RWPE2 (cell line): ENCODE measurements at regions not wholly inside any gene's neighbourhood (a gene's known extent, or its start where the extent isn't known, plus 50 kb on each side); places are given as distances from the start of the nearest gene placed in this dataset.

Experiments
- ATAC-seq: fragments of 200-7000 bp; cut with Tn5 transposase; 3 replicates; pipeline ENCODE4 v1.9.1; 2021; ENCODE audit warnings: low read depth
- DNase-seq: peaks from one replicate; pipeline ENCODE4 v3.0.0-alpha.2; 2020; ENCODE audit warnings: low spot score
- H3K27ac ChIP-seq: fragments of 450-650 bp; 2 replicates; pipeline ENCODE4 v1.5.1; 2017; ENCODE audit warnings: mild to moderate bottlenecking; ENCODE audit not compliant: poor library complexity, severe bottlenecking
- H3K27me3 ChIP-seq: fragments of 250-450 bp; sonication (Bioruptor Pico); 2 replicates; pipeline ENCODE4 v1.5.1; 2021; ENCODE audit warnings: mild to moderate bottlenecking, moderate library complexity; ENCODE audit not compliant: insufficient read depth, poor library complexity, severe bottlenecking
- H3K36me3 ChIP-seq: fragments of 250-450 bp; sonication (Bioruptor Pico); 2 replicates; pipeline ENCODE4 v1.5.1; 2020; ENCODE audit warnings: low read depth, mild to moderate bottlenecking, moderate library complexity
- H3K4me1 ChIP-seq: fragments of 250-450 bp; sonication (Bioruptor Pico); 2 replicates; pipeline ENCODE4 v1.5.1; 2021; ENCODE audit warnings: mild to moderate bottlenecking, moderate library complexity; ENCODE audit not compliant: insufficient read depth, poor library complexity, severe bottlenecking
- H3K4me3 ChIP-seq: fragments of 250-450 bp; sonication (Bioruptor Pico); 2 replicates; pipeline ENCODE4 v1.5.1; 2021; ENCODE audit warnings: mild to moderate bottlenecking, moderate library complexity; ENCODE audit not compliant: severe bottlenecking
- H3K9me3 ChIP-seq: fragments of 250-450 bp; sonication (Bioruptor Pico); 2 replicates; pipeline ENCODE4 v1.5.1; 2021; ENCODE audit warnings: mild to moderate bottlenecking, moderate library complexity; ENCODE audit not compliant: severe bottlenecking
- CTCF ChIP-seq: fragments of 450-650 bp; IDR thresholded peaks from one replicate; pipeline ENCODE4 v1.5.1; 2017; ENCODE audit warnings: mild to moderate bottlenecking, moderate library complexity; ENCODE audit not compliant: poor library complexity, severe bottlenecking

GRCh38 chr4:164012396-164013027 lies 518.0 kb downstream of the TMA16 start:
- TF ChIP-seq CTCF: peak; percentile 50
- Histone ChIP-seq H3K27me3 (no peaks in the 10 kb centered on the region), H3K36me3 (no peaks in the 10 kb centered on the region), H3K27ac (no peak overlapping the region), H3K9me3 (no peaks in the 10 kb centered on the region), H3K4me1 (no peaks in the 10 kb centered on the region), H3K4me3 (no peak overlapping the region)
- ATAC-seq (peak; percentile 84), DNase-seq (no peak)

- H3K27me3 ChIP-seq: no peaks in the 10 kb centered on the region
- TF ChIP-seq CTCF: no peak
- H3K4me3 ChIP-seq: no peak overlapping the region
- ATAC-seq (no peak), DNase-seq (no peak)
- no peaks in the 10 kb centered on the region for H3K36me3 ChIP-seq
- H3K9me3 ChIP-seq: no peaks in the 10 kb centered on the region
- H3K27ac ChIP-seq: no peak overlapping the region
- H3K4me1 ChIP-seq: no peaks in the 10 kb centered on the region
Observed at GRCh38 chr4:164021947-164022346, 527.5 kb downstream of the TMA16 start.

GRCh38 chr4:164023214-164023613 lies 528.7 kb downstream of the TMA16 start:
- ATAC-seq (no peak), DNase-seq (no peak)
- Histone ChIP-seq H3K4me3 (no peak overlapping the region), H3K4me1 (no peaks in the 10 kb centered on the region), H3K27me3 (no peaks in the 10 kb centered on the region), H3K27ac (no peak overlapping the region), H3K9me3 (no peaks in the 10 kb centered on the region), H3K36me3 (no peaks in the 10 kb centered on the region)
- TF ChIP-seq CTCF: no peak

- Histone ChIP-seq H3K36me3 (no peaks in the 10 kb centered on the region), H3K9me3 (no peaks in the 10 kb centered on the region), H3K4me1 (no peaks in the 10 kb centered on the region), H3K27me3 (no peaks in the 10 kb centered on the region), H3K27ac (no peak overlapping the region), H3K4me3 (no peak overlapping the region)
- DNase-seq: no peak
- no peak for ATAC-seq
- no peak for TF ChIP-seq CTCF
Observed at GRCh38 chr4:164027805-164028204, 533.3 kb downstream of the TMA16 start.

- Histone ChIP-seq H3K4me1 (no peaks in the 10 kb centered on the region), H3K36me3 (no peaks in the 10 kb centered on the region), H3K27ac (no peak overlapping the region), H3K4me3 (no peak overlapping the region), H3K9me3 (peaks cover 4% of the 10 kb centered on the region), H3K27me3 (no peaks in the 10 kb centered on the region)
- ATAC-seq: no peak
- no peak for DNase-seq
- TF ChIP-seq CTCF: no peak
Observed at GRCh38 chr4:164039482-164039881, 545.0 kb downstream of the TMA16 start.
